Urothelium cell line (cell line): ENCODE measurements at regions not wholly inside any gene's neighbourhood (a gene's known extent, or its start where the extent isn't known, plus 50 kb on each side); places are given as distances from the start of the nearest gene placed in this dataset.
A peak's percentile ranks its signal among the peaks of the same experiment; 100 is the strongest.
"Not testable (repeated sequence)": the region's sequence is repeated elsewhere in the genome, so short reads cannot be mapped to it uniquely, and the experiment has no call there.

Source experiments
- DNase-seq: peaks from one replicate; pipeline ENCODE4 v3.0.0; 2011; ENCODE audit warnings: low spot score, mixed read lengths
- FAIRE-seq: peaks from 2 replicates; lab custom pipeline; 2011; peaks lifted over from hg19 to GRCh38; lab: Jason Lieb, UNC

DNA sequence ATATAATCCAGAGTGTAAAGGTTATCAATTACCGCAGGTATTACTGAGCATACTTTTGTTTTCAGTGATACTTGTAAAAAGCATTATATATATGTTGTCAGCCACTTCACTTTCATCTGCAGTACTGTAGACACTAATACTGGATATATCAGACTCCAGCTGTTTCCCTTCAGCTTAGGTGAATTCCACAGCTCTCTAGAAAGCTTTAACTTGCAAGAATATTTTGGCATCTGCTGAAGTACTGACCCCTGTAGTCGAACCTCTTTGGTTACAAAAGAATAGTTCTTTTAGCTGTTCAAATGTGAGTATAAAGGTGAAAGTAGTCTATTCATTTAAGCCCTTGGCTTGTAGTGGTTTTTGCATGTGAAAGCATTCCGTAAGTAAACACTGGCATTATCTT lies 1222.7 kb upstream of the TENM3 start:
- no peak for FAIRE-seq
- no peak for DNase-seq

DNA sequence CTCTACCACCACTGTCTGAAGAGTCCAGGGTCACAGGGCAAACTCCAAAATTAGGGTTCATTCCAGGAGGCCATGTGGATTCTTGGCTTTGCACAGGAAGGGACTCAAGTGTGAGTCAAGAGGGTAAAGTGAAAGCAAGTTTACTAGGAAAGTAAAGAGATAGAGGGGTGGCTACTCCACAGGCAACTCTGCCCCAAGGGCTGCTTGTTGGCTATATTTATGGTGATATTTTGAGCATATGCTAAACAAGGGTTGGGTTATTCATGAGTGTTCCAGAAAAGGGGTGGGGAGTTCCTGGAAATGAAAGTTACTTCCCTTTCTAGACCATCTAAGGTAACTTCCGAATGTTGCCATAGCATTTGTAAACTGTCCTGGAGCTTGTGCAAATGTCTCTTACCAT lies 1222.0 kb upstream of the TENM3 start:
- DNase-seq (no peak), FAIRE-seq (no peak)

DNA sequence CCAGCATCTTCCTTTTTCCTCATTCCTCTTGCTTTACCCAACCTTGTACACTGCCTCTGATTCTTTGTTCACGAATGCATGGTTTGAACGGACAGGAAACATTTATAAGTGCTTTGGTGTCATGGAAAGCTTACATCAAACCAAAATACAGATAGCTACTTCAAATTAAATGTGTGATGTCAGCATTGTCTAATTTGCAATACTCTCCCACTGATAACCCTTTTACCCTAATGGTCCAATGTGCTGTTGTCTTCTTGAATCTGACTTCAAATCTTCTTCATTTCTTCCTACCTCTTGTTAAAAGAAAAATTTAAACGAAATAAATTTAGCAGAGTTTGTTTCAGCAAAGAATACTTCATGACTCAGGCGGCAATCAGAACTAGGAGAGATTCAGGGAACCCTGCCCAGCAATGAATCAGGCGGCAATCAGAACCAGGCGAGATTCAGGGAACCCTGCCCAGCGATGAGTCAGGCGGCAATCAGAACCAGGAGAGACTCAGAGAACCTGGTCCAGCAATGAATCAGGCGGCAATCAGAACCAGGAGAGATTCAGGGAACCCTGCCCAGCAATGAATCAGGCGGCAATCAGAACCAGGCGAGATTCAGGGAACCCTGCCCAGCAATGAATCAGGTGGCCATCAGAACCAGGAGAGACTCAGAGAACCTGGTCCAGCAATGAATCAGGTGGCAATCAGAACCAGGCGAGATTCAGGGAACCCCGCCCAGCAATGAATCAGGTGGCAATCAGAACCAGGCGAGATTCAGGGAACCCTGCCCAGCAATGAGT lies 1212.9 kb upstream of the TENM3 start:
- DNase-seq, FAIRE-seq: not testable (repeated sequence)

DNA sequence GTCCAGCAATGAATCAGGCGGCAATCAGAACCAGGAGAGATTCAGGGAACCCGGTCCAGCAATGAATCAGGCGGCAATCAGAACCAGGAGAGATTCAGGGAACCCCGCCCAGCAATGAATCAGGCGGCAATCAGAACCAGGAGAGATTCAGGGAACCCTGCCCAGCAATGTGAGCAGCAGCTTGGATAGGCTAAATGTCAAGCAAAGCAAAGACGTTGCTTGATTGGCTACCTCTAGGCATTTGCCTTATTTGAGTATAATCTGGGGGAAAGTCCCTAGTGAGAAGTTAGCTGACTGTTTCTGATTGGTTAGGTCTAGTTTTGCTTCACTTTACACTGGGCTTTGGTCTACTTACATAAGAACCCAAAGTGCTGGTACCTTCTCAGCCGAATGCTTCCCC lies 1212.2 kb upstream of the TENM3 start:
- no peak for FAIRE-seq
- no peak for DNase-seq

DNA sequence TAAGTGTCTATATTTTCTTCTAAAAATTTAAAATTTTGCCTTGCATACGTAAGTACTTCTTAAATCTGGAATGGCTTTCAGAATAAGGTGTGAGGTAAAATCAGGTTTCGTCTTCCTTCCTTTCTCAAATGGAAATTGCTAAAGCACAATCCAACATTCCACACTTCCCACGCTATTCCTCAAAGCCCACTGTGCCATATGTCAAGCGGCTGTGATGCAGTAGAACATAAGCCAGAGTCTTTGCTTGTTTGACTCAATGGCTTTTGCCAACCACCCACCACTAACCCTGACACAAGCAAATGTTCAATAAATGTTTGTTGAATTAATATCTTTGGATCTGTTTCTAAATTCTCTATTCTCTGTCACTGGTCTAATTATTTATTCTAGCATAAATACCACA lies 1199.7 kb upstream of the TENM3 start:
- FAIRE-seq: no peak

DNA sequence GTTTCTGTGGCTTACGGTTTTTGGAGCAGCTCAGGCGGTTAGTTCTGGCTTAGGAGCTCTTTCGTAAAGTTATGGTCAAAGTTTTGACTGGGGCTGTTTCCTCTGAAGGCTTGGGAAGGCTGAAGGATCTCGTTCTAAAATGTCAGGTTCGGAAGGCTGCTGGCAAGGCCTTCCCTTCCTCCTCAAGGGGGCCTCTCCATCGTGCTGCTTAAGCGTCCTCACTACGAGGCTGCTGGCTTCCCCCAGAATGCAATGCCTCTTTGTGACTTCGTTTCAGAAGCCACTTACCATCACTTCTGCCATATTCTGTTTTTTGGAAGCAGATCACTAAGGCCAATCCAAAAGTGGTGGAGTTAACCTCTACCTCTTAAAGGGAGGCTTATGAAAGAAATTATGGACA lies 1196.4 kb upstream of the TENM3 start:
- FAIRE-seq: no peak
- DNase-seq: no peak

More for the DNA sequence above, 1199.7 kb upstream of the TENM3 start:
- no peak for DNase-seq

DNA sequence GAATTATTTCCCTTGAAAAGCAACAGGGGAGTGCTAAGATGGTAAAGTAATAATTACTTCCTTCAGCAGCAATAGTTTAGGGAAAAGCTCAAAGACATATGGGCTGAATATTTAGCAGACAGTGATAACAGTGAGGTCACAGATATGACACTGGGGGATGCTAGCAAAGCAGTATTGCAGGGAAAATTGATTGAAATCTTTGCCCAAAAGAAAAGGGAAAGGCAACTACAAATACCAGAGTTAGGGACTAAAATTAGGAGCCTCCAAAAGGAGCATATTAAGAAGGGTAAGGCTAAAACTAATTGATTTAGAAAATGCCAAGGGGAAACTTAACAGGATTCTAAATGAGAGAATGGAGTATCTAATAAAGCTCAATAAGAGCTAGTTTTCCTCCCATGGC lies 1191.3 kb upstream of the TENM3 start:
- DNase-seq (no peak), FAIRE-seq (no peak)

DNA sequence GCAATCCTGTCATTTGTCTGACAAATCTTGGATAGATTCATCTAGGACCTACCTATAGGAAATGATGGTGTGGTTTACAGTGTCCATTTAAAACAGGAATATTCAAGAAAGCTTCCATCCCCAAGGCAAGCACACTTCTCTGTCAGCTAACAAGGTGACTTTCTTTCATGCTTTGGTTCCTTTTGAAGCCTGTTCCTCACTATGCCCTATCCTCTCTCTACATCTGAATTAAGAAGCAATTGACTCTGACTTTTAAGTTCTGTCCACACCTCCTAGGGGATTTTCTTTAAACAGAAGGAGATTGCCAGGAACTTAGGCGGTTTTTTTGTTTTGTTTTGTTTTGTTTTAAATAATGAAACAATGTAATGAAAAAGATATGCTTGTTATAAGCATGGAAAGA lies 1181.4 kb upstream of the TENM3 start:
- DNase-seq (no peak), FAIRE-seq (no peak)

DNA sequence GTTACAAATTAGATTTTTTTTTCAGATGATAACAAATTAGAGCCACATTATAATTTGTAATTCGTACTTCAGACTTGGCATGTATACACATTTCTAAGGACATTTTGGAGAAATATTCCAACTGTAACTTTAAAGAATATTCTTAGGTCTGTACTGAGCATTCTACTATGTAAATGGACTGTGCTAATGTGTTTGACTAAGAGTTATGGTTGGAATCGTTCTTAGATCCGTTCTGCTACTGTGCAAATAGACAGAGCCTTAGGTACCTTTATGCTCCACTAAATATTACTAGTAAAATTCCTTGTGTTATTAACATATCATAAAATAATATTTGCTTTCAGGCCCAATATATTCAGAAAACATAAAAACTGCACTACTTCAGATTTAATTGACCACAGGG lies 1180.0 kb upstream of the TENM3 start:
- DNase-seq (no peak), FAIRE-seq (no peak)

DNA sequence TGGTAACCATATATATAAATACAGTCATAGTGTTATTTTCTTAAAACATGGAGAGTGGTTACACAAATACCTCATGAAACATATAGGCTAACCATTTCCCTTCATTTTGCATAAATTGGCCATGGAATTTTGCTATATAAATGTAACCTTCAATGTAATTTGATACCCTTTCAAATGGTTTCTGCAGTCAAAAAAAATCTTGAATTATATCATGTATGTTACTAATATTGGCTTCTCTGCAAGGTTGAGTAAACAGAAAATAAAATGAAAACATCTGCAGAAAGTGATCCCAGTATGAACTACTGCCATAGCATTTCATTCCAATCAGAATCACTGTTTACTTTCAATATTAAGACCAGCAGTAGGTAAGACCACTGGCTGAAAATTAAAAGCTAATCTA lies 1165.9 kb upstream of the TENM3 start:
- DNase-seq: no peak

DNA sequence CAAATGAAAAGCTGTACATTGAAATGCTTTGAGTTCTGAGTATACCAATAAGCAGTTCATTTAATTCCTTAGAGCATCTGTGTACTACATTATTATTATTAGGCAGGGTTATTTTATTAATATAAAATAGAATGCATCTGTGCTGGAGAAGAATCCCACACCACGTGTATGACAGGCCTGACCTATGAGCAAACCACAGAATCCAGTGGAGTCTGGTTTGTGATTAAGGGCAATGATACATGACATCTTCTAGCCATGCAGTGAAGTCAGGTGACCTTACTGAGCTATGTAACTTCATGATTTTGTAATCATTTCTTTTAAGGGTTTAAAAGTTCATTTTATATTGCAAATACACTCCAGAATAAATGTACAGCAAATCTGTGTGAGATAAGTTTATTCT lies 1165.0 kb upstream of the TENM3 start:
- no peak for FAIRE-seq
- DNase-seq: no peak

More for the DNA sequence above, 1165.9 kb upstream of the TENM3 start:
- FAIRE-seq: no peak

DNA sequence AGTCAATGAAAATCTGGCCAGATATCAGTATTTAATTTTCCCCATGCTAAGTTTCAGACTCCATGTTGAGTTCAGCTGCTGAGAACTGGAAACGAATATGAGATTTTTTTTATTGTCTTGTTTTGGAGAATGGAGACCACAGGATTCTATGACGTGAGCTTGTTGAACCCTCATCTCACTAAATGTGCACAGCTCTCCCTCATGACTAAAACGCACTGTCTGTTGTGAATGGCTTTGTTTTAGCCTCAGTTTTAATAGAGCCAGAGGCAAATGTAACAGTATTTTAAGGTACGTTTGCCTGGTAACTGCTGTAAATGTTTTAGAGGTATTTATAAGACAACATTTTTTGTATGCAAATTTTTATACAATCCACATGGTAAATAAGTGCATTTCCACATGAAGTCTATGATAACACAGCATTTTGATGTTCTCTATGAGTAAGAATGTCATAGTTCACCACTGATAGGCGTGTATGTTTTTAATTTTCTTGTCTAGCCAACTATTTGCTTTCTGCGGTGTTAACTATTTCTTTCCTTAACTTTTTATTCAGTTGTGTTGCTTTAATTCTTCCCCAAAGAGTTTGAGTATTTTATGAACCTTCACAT lies 1159.3 kb upstream of the TENM3 start:
- DNase-seq: no peak
- FAIRE-seq: no peak

DNA sequence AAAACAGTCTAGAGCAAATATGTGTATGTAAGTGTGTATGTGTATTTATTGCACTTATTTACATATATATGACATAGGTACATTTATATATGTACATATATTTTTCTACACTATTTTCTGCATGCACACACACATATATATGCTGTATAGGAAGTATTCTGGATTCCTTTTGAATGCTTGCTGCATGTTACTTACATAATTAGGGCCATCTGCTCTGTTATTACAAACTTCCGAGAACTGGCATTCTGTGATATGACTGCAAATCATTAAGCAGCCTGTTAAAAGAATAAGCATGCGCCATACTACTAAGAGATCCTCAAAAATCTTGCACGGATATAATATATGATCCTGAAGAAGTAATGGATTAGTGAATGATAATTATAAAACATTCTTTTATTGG lies 1157.6 kb upstream of the TENM3 start:
- DNase-seq (no peak), FAIRE-seq (no peak)

DNA sequence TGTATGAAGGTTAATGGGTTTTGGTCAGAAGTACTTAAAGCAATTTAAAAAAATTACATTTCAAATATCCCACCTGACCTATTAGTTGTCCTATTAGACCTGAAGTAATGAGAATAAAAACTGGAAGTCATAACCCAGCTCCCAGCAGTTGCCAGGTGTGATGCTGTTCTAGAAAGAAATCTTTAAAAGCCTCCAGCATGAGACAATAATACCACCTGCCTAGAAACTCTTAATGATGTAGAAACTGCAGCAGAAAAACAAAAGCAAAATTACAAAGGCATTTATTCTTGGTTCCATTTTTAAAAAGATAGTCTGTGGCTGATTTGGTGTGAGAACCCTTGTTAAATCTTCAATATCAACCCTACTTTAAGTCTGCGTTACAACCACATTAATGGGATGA lies 1137.7 kb upstream of the TENM3 start:
- FAIRE-seq: no peak
- no peak for DNase-seq

DNA sequence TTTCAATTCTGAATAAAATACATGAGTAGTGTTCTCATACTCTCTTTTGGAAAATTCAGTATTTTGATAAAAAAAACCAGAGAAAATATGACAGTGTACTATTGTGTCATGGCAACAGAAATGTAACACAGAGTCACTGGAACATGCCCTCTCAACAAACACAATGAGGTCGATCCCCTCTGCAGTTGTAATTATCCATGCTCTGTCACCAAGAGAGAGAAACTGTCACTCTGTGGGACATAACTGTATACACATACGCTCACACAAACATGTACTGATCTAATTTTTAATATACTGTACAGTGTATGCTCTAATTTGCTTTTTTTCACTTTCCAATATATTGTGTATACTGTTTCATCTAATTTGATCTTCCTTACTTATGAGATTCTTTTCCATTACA lies 1136.8 kb upstream of the TENM3 start:
- FAIRE-seq (no peak), DNase-seq (no peak)

DNA sequence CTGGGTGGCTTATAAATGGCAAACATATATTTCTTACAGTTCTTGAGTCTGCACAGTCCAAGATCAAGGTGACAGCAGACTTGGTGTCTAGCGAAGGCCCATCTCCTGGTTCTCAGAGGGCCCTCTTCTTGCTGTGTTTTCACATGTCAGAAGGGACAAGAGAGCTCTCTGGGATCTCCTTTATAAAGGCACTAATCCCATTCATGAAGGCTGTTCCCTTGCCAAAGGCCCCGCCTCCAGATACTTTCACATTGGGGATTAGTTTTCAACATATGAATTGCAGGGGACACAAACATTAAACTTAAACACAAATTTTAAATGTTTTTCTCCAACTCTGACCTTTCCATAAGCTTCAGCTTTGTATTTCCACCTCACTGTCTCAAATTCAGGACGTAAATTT lies 1135.0 kb upstream of the TENM3 start:
- FAIRE-seq: no peak
- no peak for DNase-seq

DNA sequence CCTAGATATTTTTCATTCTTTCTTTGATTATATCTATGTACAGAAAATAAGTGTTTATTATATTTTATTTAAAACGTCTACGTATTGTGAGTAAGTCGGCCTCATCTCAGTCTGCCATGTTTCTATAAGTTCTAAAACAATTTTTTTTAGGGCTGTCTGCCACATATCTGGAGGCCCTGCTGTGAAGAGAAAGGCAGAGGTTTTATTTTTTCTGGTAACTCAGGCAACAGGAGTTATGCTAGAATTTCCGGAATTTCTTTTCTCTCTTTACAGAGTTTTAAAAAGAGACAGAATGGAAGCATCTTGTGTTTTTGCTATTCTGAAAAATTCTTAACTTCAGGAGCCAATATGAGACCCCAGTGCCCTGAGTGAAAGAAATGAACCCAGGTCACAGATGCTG lies 1124.0 kb upstream of the TENM3 start:
- DNase-seq: no peak
- FAIRE-seq: no peak

DNA sequence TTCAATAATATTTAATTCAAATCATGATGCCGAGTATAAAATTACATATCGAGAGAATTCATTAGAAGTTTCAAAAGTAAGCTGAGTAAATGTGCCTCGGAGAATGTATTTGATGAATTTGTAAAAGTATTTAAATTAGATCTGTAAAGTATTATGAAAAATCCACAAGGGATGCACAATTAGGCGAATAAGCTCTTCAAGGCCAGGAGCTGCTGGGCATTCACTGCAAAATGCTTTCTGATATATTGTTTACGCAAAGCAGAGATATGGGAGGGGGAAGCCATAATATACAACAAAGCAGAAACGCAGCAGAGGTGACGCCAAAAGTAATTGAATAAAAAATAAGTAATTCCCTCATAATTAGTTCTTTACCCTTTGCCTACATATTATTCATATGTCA lies 1121.5 kb upstream of the TENM3 start:
- no peak for DNase-seq
- FAIRE-seq: no peak

DNA sequence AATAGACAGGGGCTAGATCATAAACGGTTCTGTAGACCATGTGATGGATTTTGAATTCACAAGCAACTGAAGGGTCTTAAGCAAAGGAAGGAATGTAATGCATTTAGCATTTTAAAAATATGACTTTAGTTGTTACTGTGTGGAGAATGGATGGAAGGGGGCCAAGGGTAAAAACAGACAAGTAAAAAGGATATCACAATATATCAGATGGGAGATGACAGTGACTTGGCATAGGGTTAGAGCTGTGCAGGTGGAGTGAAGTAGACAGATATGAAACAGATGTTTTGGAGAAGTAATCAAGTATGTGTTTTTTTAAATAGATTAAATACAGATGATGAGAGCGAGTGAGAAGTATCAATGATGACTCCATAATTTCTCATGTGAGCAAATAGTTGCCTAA lies 1116.0 kb upstream of the TENM3 start:
- DNase-seq (no peak), FAIRE-seq (no peak)

DNA sequence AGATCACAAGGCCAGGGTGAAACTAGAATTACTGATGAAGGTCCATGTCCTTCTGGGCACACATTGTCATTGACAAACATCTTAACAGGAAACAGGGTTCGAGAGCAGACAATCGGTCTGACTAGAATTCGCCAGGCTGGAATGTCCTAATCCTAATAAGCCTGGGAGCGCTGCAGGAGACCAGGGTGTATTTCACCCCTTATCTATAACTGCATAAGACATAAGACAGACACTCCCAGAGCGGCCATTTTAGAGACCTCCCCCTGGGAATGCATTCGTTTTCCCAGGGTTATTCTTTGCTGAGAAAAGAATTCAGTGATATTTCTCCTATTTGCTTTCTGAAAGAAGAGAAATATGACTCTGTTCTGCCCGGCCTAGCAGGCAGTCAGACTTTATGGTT lies 1112.9 kb upstream of the TENM3 start:
- not testable (repeated sequence) for FAIRE-seq

DNA sequence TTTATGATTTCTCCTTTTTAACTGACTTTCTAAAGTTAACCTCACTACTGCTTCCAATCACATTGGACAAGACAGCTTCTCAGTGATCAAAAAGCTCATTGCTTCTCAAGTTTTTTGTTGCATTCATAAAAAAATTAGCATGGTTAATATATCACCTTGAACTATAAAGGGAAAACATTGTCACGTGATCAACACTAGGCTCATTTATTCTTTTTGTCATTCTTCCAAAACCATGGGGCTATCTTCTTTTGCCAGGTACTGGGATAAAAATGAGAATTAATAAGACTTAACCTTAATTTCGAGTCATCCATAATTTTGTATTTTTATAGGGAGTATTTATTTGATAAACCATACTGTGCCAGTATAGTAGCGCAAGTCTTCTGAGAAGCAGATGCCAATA lies 1105.9 kb upstream of the TENM3 start:
- FAIRE-seq: no peak

More for the DNA sequence above, 1112.9 kb upstream of the TENM3 start:
- DNase-seq: not testable (repeated sequence)

DNA sequence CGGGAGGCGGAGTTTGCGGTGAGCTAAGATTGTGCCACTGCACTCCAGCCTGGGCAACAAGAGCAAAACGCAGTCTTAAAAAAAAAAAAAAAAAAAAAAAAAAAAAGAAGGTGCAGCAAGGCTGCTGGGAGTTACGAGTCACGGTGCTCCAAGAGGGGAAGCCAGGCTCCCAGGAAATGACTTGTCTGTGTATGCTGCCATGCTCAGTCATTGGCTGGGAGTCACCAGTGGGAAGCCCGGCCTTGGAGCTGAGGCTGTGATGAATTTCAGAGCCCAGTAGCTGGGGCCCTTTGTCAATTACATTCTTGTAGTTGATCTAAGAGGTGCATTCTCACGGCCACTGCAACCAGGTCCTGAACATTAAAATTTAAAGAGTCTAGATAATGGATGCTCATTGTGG lies 1105.1 kb upstream of the TENM3 start:
- DNase-seq (peak; percentile 12), FAIRE-seq (no peak)

More for the DNA sequence above, 1105.9 kb upstream of the TENM3 start:
- no peak for DNase-seq
